Mucosa of rectum (tissue), 2 donors: ENCODE measurements at regions not wholly inside any gene's neighbourhood (a gene's known extent, or its start where the extent isn't known, plus 50 kb on each side); places are given as distances from the start of the nearest gene placed in this dataset.

Experiments used
- H3K27ac ChIP-seq, 2 donors: one replicate each; pipeline ENCODE4 v1.7.0; 2013; ENCODE audit warnings: inconsistent platforms in 2 of 2, low read depth in 2 of 2, low read length in 2 of 2
- H3K27me3 ChIP-seq, 2 donors: one replicate each; pipeline ENCODE4 v1.7.0; 2013; ENCODE audit warnings: low read length in 2 of 2; ENCODE audit not compliant: control insufficient read depth in 2 of 2, insufficient read depth in 2 of 2
- H3K36me3 ChIP-seq, 2 donors: one replicate each; pipeline ENCODE4 v1.7.0; 2013; ENCODE audit warnings: low read length in 2 of 2; ENCODE audit not compliant: control insufficient read depth in 2 of 2, insufficient read depth in 2 of 2
- H3K4me1 ChIP-seq, 2 donors: one replicate each; pipeline ENCODE4 v1.7.0; 2013; ENCODE audit warnings: low read length in 2 of 2, mild to moderate bottlenecking in 1 of 2; ENCODE audit not compliant: control insufficient read depth in 2 of 2, insufficient read depth in 2 of 2
- H3K4me3 ChIP-seq, 2 donors: one replicate each; pipeline ENCODE4 v1.7.0; 2013; ENCODE audit warnings: low read length in 2 of 2
- H3K9ac ChIP-seq, 2 donors: one replicate each; pipeline ENCODE4 v1.7.0; 2013; ENCODE audit warnings: low read length in 2 of 2, low read depth in 1 of 2, mild to moderate bottlenecking in 1 of 2
- H3K9me3 ChIP-seq, 2 donors: one replicate each; pipeline ENCODE4 v1.7.0; 2013; ENCODE audit warnings: low read length in 2 of 2; ENCODE audit not compliant: control insufficient read depth in 2 of 2
- donor health status: healthy.
- donor health status: Normal muscosa, but diverticular disease.

GRCh38 chr1:87953732-87954344 lies 625.2 kb downstream of the LMO4 start:
- no peak overlapping the region for H3K9ac ChIP-seq
- H3K27me3 ChIP-seq = no peaks in the 10 kb centered on the region
- no peak overlapping the region for H3K4me3 ChIP-seq
- no peak overlapping the region for H3K27ac ChIP-seq
- H3K4me1 ChIP-seq = no peaks in the 10 kb centered on the region
- H3K9me3 ChIP-seq = no peaks in the 10 kb centered on the region
- no peaks in the 10 kb centered on the region for H3K36me3 ChIP-seq

DNA sequence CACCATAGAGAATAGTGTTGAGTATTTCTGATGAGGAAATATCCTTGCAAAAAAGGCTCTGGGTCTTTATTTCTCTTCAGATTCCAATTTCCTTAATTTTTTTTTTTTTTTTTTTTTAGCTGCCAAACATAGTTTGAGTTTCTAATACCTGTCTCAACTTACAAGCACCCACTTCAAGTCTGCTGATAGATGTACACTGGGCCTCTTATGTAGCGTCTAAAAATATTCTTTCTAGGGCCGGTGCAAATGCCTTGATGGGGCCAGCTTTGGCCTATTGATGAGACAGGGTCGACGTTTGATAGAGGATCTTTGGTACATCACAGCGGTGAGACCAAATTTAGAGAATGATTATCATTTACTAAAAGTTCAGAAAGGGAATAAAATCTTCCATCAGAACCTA lies 626.4 kb downstream of the LMO4 start:
- no peaks in the 10 kb centered on the region for H3K9me3 ChIP-seq
- H3K4me3 ChIP-seq = no peak overlapping the region
- no peaks in the 10 kb centered on the region for H3K27me3 ChIP-seq
- H3K9ac ChIP-seq = no peak overlapping the region
- no peak overlapping the region for H3K27ac ChIP-seq
- H3K36me3 ChIP-seq = no peaks in the 10 kb centered on the region
- no peaks in the 10 kb centered on the region for H3K4me1 ChIP-seq

DNA sequence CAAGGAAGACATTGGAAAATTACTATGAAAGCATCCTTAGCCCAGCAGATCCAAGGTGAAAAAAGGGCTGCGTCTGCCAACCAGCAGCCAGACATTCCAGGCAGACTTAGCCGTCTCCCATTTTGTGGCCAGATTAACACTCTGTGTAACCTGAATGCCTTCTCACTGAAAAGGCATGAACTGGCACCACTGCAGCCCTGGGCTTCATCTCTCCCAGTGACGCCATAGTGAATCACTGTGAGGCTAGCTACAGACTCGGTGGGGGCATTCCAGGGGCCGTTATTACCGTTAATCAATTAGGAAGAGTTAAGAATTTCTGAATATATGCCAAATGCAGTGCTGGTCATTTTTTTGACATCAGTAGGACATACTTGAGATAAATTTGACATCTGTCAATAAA lies 627.4 kb downstream of the LMO4 start:
- H3K27me3 ChIP-seq = no peaks in the 10 kb centered on the region
- H3K36me3 ChIP-seq = no peaks in the 10 kb centered on the region
- H3K9me3 ChIP-seq = no peaks in the 10 kb centered on the region
- no peak overlapping the region for H3K27ac ChIP-seq
- H3K4me1 ChIP-seq = no peaks in the 10 kb centered on the region
- H3K9ac ChIP-seq = no peak overlapping the region
- no peak overlapping the region for H3K4me3 ChIP-seq

GRCh38 chr1:87956750-87957149 lies 628.1 kb downstream of the LMO4 start:
- Histone ChIP-seq H3K27ac (no peak overlapping the region), H3K36me3 (no peaks in the 10 kb centered on the region), H3K27me3 (no peaks in the 10 kb centered on the region), H3K4me1 (no peaks in the 10 kb centered on the region), H3K9me3 (no peaks in the 10 kb centered on the region), H3K4me3 (no peak overlapping the region), H3K9ac (no peak overlapping the region)

- no peaks in the 10 kb centered on the region for H3K9me3 ChIP-seq
- no peak overlapping the region for H3K4me3 ChIP-seq
- H3K36me3 ChIP-seq = no peaks in the 10 kb centered on the region
- H3K9ac ChIP-seq = no peak overlapping the region
- no peaks in the 10 kb centered on the region for H3K27me3 ChIP-seq
- no peaks in the 10 kb centered on the region for H3K4me1 ChIP-seq
- H3K27ac ChIP-seq = no peak overlapping the region
These were observed 628.7 kb downstream of the LMO4 start for GRCh38 chr1:87957331-87957730.

- Histone ChIP-seq H3K4me3 (no peak overlapping the region), H3K36me3 (no peaks in the 10 kb centered on the region), H3K4me1 (no peaks in the 10 kb centered on the region), H3K27me3 (no peaks in the 10 kb centered on the region), H3K27ac (no peak overlapping the region), H3K9ac (no peak overlapping the region), H3K9me3 (no peaks in the 10 kb centered on the region)
These were observed 629.5 kb downstream of the LMO4 start for GRCh38 chr1:87958201-87958600.

DNA sequence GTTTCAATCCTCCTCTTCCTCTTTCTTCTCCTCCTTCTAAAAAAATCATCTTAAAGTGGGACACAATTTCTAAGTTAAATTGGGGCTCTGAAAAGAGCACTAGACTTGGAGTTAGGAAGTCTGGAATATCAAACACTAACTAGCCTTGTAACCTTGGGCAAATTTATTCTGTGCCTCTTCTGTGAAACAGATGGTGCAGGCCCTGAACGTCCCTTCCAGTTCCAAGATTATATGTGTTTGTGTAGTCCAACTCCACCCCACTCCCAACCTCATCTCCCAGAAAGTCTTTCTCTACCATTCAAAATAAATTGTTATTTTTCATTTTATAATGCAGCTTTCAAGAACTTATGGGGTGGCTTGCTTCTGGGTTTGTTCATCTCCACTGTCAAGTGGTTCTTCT lies 630.0 kb downstream of the LMO4 start:
- Histone ChIP-seq H3K36me3 (no peaks in the 10 kb centered on the region), H3K27ac (no peak overlapping the region), H3K9ac (no peak overlapping the region), H3K9me3 (no peaks in the 10 kb centered on the region), H3K4me3 (no peak overlapping the region), H3K27me3 (no peaks in the 10 kb centered on the region), H3K4me1 (no peaks in the 10 kb centered on the region)

DNA sequence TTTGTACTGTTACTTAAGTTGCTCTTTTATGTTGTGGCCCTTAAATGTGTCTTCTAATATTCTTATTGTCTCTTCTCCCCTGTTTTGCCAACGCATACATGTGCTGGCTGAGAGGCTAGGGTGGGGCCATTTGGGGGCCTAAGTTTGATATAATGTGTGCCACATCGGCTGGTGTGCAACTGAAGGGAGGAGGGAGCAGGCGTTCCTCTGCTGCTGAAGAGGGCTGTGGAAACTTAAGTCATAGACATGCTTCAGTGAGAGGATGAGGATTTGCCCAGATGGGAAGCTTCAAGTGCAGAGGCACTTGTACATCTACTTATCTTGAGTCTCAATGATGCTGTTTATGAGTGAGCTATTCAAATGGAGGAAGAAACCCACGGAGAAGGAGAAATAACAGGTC lies 630.6 kb downstream of the LMO4 start:
- Histone ChIP-seq H3K4me3 (no peak overlapping the region), H3K36me3 (no peaks in the 10 kb centered on the region), H3K27me3 (no peaks in the 10 kb centered on the region), H3K9ac (no peak overlapping the region), H3K4me1 (no peaks in the 10 kb centered on the region), H3K27ac (no peak overlapping the region), H3K9me3 (no peaks in the 10 kb centered on the region)

DNA sequence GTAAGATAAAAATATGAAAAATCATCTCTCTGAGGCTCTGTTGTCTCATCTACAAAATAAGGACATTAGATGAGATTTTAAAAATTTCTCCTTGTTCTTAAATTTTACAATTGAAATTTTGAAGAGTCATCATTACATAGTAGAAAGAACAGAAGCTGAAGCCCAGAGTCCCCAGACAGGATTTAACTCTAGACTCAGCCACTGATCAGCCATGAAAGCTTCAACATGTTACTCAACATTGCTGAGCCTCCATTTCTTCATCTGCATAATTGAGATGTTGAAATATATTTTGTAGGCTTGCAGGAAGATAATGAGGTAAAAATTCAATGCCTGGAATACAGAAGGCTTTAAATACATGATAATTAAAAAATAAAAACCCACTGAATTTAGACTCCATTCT lies 633.3 kb downstream of the LMO4 start:
- H3K4me1 ChIP-seq = no peaks in the 10 kb centered on the region
- no peak overlapping the region for H3K9ac ChIP-seq
- no peaks in the 10 kb centered on the region for H3K9me3 ChIP-seq
- no peaks in the 10 kb centered on the region for H3K27me3 ChIP-seq
- H3K36me3 ChIP-seq = no peaks in the 10 kb centered on the region
- no peak overlapping the region for H3K27ac ChIP-seq
- no peak overlapping the region for H3K4me3 ChIP-seq

DNA sequence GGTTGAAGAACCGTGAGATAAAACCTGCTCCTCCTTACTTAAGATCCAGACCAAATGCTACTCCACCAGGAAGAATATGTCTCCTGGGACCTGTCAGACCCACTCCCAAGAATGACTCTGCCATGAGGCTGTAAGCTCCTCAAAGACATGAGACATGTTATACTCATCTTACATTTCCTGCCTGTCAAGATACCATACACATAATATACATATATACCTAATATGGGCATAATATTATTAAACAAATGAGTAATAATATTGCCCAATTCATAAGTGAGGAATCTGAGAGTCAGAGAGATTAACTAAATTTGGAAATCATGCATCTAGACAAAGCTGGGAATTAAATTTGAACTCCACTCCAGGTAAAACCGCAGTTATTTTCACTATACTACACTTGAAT lies 634.9 kb downstream of the LMO4 start:
- Histone ChIP-seq H3K9me3 (no peaks in the 10 kb centered on the region), H3K9ac (no peak overlapping the region), H3K36me3 (no peaks in the 10 kb centered on the region), H3K27me3 (no peaks in the 10 kb centered on the region), H3K4me3 (no peak overlapping the region), H3K4me1 (no peaks in the 10 kb centered on the region), H3K27ac (no peak overlapping the region)

DNA sequence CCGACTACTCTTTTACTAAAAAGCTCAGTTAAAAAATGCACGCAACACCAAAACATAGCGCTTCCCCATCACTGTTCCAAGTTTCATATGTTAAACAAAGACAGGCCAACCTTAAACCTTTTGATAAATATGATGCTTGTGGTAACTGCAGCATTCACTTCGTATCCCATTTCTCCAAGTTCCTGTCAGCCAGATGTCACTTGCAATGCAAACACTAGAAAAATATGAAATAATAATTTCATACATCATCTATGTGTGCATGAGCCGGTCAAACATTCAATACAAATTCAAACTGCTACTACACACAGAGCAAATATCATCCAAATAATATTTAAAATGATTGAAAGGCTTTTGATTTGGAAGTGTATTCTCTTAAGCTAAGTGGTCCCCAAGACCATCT lies 636.5 kb downstream of the LMO4 start:
- Histone ChIP-seq H3K27ac (no peak overlapping the region), H3K4me1 (no peaks in the 10 kb centered on the region), H3K27me3 (no peaks in the 10 kb centered on the region), H3K9ac (no peak overlapping the region), H3K36me3 (no peaks in the 10 kb centered on the region), H3K9me3 (no peaks in the 10 kb centered on the region), H3K4me3 (no peak overlapping the region)
